DND-41 (cell line): ENCODE measurements at regions not wholly inside any gene's neighbourhood (a gene's known extent, or its start where the extent isn't known, plus 50 kb on each side); places are given as distances from the start of the nearest gene placed in this dataset.
A peak's percentile ranks its signal among the peaks of the same experiment; 100 is the strongest.

Source experiments
- ATAC-seq: fragments of 200-7000 bp; cut with Tn5 transposase; 3 replicates; pipeline ENCODE4 v1.9.1; 2021; ENCODE audit warnings: low read depth; ENCODE audit not compliant: insufficient read depth
- DNase-seq: peaks from one replicate; pipeline ENCODE4 v3.0.0-alpha.2; 2020
- H2AFZ ChIP-seq: 2 replicates; pipeline ENCODE4 v1.6.0; 2012; ENCODE audit warnings: low read depth, low read length
- H3K27ac ChIP-seq: 2 replicates; pipeline ENCODE4 v1.5.1; 2012; ENCODE audit warnings: low read length, inconsistent platforms
- H3K27me3 ChIP-seq: fragments of 200-600 bp; sonication (generic); 2 replicates; pipeline ENCODE4 v1.6.0; 2012; ENCODE audit warnings: low read length, mild to moderate bottlenecking, inconsistent platforms; ENCODE audit not compliant: insufficient read depth, poor library complexity
- H3K36me3 ChIP-seq: 2 replicates; pipeline ENCODE4 v1.5.1; 2012; ENCODE audit warnings: low read length, inconsistent platforms; ENCODE audit not compliant: insufficient read depth
- H3K4me1 ChIP-seq: 2 replicates; pipeline ENCODE4 v1.5.1; 2012; ENCODE audit warnings: mild to moderate bottlenecking, low read length; ENCODE audit not compliant: insufficient read depth
- H3K4me2 ChIP-seq: 2 replicates; pipeline ENCODE4 v1.6.0; 2012; ENCODE audit warnings: mild to moderate bottlenecking, moderate library complexity, low read length, inconsistent platforms; ENCODE audit not compliant: insufficient read depth
- H3K4me3 ChIP-seq, 2 experiments: fragments of 200-600 bp in 1 of 2; shearing (Covaris generic) in 1 of 2; 2 replicates each; pipeline ENCODE4 v1.5.1; 2012 to 2016; ENCODE audit warnings: inconsistent platforms in 2 of 2, low read length in 2 of 2, mild to moderate bottlenecking in 2 of 2, low read depth in 1 of 2, moderate library complexity in 1 of 2
- H3K79me2 ChIP-seq: 2 replicates; pipeline ENCODE4 v1.6.0; 2012; ENCODE audit warnings: low read length, inconsistent platforms; ENCODE audit not compliant: insufficient read depth
- H3K9ac ChIP-seq: 2 replicates; pipeline ENCODE4 v1.6.0; 2012; ENCODE audit warnings: low read depth, mild to moderate bottlenecking, inconsistent platforms, low read length, moderate library complexity
- H3K9me3 ChIP-seq: 2 replicates; pipeline ENCODE4 v1.5.1; 2012; ENCODE audit warnings: low read length, moderate library complexity, mild to moderate bottlenecking, inconsistent platforms; ENCODE audit not compliant: insufficient read depth, severe bottlenecking
- H4K20me1 ChIP-seq: 2 replicates; pipeline ENCODE4 v1.6.0; 2012; ENCODE audit warnings: low read length; ENCODE audit not compliant: insufficient read depth
- EZH2 ChIP-seq: IDR thresholded peaks from 3 replicates; pipeline ENCODE4 v1.6.1; 2012; ENCODE audit warnings: borderline replicate concordance, low read depth, mild to moderate bottlenecking, moderate library complexity, low read length, inconsistent platforms; ENCODE audit not compliant: severe bottlenecking
- TF ChIP-seq, protein P1 (sequence below): IDR thresholded peaks from 2 replicates; pipeline ENCODE4 v1.5.1; 2012; ENCODE audit warnings: borderline replicate concordance, low read length, moderate library complexity, mild to moderate bottlenecking; ENCODE audit not compliant: poor library complexity, severe bottlenecking; ENCODE audit errors: extremely low read depth

DNA sequence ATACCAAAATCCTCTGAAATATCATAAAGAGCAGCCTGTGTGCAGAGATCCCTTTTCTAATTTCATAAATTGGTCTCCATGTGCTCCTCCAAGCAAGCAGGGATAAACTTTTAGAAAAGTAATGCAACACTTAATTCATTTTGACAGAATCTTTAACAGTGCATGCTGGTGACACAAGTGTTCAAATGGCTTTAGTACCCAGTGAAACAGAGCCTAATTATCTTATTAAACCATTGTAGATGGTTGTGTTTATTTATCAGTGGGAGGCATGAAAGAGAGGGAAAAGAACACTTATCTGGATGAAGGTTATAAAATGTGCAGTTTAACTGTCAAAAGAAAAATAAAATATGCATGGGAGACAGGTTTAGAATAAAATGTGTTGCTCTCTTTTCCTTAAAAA is 945.0 kb upstream of the PCDH20 start:
- H3K9me3 ChIP-seq = no peaks in the 10 kb centered on the region
- no peak overlapping the region for H3K9ac ChIP-seq
- H3K27me3 ChIP-seq = no peaks in the 10 kb centered on the region
- ATAC-seq (no peak), DNase-seq (no peak)
- H3K4me1 ChIP-seq = no peaks in the 10 kb centered on the region
- no peak overlapping the region for H3K4me3 ChIP-seq
- no peak overlapping the region for H2AFZ ChIP-seq
- no peaks in the 10 kb centered on the region for H3K36me3 ChIP-seq
- no peaks in the 10 kb centered on the region for H3K79me2 ChIP-seq
- no peak for TF ChIP-seq EZH2
- TF ChIP-seq, protein P1, sequence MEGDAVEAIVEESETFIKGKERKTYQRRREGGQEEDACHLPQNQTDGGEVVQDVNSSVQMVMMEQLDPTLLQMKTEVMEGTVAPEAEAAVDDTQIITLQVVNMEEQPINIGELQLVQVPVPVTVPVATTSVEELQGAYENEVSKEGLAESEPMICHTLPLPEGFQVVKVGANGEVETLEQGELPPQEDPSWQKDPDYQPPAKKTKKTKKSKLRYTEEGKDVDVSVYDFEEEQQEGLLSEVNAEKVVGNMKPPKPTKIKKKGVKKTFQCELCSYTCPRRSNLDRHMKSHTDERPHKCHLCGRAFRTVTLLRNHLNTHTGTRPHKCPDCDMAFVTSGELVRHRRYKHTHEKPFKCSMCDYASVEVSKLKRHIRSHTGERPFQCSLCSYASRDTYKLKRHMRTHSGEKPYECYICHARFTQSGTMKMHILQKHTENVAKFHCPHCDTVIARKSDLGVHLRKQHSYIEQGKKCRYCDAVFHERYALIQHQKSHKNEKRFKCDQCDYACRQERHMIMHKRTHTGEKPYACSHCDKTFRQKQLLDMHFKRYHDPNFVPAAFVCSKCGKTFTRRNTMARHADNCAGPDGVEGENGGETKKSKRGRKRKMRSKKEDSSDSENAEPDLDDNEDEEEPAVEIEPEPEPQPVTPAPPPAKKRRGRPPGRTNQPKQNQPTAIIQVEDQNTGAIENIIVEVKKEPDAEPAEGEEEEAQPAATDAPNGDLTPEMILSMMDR = no peak
- no peak overlapping the region for H3K27ac ChIP-seq
- H4K20me1 ChIP-seq = no peaks in the 10 kb centered on the region
- H3K4me2 ChIP-seq = no peak overlapping the region

DNA sequence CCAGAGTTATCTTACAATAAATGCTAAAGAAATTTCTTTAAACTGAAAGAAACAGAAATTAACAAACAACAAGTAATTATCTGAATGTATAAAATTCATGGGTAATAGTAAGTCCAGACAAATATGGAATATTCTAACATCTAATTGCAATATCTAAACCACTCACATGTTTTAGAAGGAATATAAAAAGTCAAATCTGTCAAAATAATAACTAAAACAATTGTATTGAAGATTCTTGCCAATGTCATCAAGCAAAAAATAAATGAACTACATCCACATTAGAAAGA is 942.9 kb upstream of the PCDH20 start:
- no peak for TF ChIP-seq EZH2
- TF ChIP-seq, protein P1 = no peak
- no peaks in the 10 kb centered on the region for H3K9me3 ChIP-seq
- H3K4me3 ChIP-seq = no peak overlapping the region
- no peak overlapping the region for H3K4me2 ChIP-seq
- H3K4me1 ChIP-seq = no peaks in the 10 kb centered on the region
- H2AFZ ChIP-seq = no peak overlapping the region
- H3K9ac ChIP-seq = no peak overlapping the region
- H3K79me2 ChIP-seq = no peaks in the 10 kb centered on the region
- DNase-seq (no peak), ATAC-seq (no peak)
- H3K27ac ChIP-seq = no peak overlapping the region
- H4K20me1 ChIP-seq = no peaks in the 10 kb centered on the region
- H3K36me3 ChIP-seq = no peaks in the 10 kb centered on the region
- H3K27me3 ChIP-seq = no peaks in the 10 kb centered on the region

DNA sequence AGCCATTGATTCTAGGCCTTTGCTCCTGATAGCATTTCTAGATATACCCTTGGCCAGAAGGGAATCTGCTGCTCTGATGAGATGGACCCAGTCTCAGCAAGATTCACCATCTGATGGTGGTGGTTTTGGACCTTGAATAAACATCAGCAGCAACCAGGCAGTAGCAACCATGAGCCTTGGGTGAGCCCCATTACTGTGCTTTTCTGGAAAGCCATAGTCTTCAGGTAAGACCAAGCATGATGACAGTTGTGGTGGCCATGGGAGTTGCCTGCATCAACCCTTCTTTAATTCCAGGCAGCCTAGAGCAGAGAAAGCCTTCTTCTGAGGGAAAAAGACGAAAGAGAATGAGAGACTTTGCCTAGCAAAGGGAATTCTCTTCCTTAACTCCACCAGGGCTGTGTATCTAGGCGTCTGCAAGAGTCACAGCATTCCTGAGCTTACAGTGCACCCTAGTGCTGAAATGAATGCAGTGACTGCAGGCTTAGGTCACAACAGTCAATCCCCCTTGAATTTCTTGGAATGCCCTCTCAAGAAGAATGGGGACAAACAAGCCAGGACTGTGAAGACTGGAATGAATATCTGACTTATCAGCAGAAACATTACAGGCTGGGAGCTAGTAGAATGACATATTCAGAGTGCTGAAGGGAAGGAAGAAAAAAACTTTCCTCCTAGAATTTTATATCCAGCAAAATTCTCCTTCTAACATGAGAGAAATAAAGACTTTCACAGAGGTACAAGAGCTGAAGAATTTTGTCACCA is 942.4 kb upstream of the PCDH20 start:
- no peaks in the 10 kb centered on the region for H3K27me3 ChIP-seq
- H3K4me3 ChIP-seq = no peak overlapping the region
- no peak overlapping the region for H2AFZ ChIP-seq
- H3K4me1 ChIP-seq = no peaks in the 10 kb centered on the region
- H3K4me2 ChIP-seq = no peak overlapping the region
- H3K36me3 ChIP-seq = no peaks in the 10 kb centered on the region
- H3K9me3 ChIP-seq = no peaks in the 10 kb centered on the region
- no peak overlapping the region for H3K27ac ChIP-seq
- TF ChIP-seq, protein P1 = peak; percentile 61
- no peak for TF ChIP-seq EZH2
- no peaks in the 10 kb centered on the region for H4K20me1 ChIP-seq
- DNase-seq (no peak), ATAC-seq (no peak; the same call in 2 of the 3 replicates)
- no peaks in the 10 kb centered on the region for H3K79me2 ChIP-seq
- no peak overlapping the region for H3K9ac ChIP-seq

DNA sequence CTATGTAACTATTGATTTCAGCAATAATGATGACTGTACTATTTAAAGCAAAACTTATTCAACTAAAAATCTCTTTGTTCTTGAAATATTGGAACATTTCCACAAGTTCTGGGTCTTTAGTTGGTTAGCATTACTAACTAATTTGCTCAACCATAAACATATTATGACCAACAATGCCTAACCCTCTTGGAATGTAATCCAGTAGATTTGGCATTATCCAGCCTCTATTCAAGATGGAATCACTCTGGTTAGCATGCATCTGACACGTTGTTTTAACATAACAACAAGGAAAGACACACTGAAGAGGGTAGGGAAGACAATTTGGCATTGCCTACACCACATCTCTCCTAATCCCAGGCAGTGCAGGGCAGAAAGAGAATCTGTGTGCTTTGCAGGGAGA is 941.3 kb upstream of the PCDH20 start:
- Histone ChIP-seq H3K4me1 (no peaks in the 10 kb centered on the region), H3K4me2 (no peak overlapping the region), H3K27ac (no peak overlapping the region), H3K79me2 (no peaks in the 10 kb centered on the region), H3K4me3 (no peak overlapping the region), H3K9me3 (no peaks in the 10 kb centered on the region), H2AFZ (no peak overlapping the region), H3K36me3 (no peaks in the 10 kb centered on the region), H3K9ac (no peak overlapping the region), H3K27me3 (no peaks in the 10 kb centered on the region), H4K20me1 (no peaks in the 10 kb centered on the region)
- TF ChIP-seq EZH2 = no peak
- TF ChIP-seq, protein P1 = no peak
- DNase-seq = no peak
- no peak for ATAC-seq
